GM19239 (cell line): ENCODE measurements at regions not wholly inside any gene's neighbourhood (a gene's known extent, or its start where the extent isn't known, plus 50 kb on each side); places are given as distances from the start of the nearest gene placed in this dataset.
"Not testable (repeated sequence)": the region's sequence is repeated elsewhere in the genome, so short reads cannot be mapped to it uniquely, and the experiment has no call there.

Experiments used
- DNase-seq: peaks from one replicate; pipeline ENCODE4 v3.0.0; 2011; ENCODE audit warnings: low spot score; ENCODE audit not compliant: insufficient read length
- FAIRE-seq: peaks from 2 replicates; lab custom pipeline; 2011; peaks lifted over from hg19 to GRCh38; lab: Jason Lieb, UNC

DNA sequence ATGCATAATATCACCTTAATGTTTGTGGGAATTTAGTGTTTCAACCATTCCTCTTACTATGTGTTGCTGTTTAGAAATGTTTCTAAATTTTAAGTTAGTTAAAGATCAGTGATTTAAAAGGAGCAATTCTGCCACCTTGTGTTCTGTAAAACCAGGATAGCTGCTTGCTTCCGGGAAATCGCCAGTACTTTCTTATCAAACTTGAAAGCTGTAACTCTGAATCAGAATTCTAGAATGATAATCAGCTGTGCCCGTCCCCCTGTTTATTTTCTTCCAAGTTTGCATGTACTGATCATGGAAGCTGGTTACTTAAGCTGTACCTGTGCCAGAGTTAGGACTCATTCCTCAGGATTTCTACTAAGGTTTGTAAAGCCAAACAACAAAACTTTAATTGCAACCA lies 656.4 kb downstream of the LTN1 start:
- DNase-seq: no peak
- FAIRE-seq: no peak

DNA sequence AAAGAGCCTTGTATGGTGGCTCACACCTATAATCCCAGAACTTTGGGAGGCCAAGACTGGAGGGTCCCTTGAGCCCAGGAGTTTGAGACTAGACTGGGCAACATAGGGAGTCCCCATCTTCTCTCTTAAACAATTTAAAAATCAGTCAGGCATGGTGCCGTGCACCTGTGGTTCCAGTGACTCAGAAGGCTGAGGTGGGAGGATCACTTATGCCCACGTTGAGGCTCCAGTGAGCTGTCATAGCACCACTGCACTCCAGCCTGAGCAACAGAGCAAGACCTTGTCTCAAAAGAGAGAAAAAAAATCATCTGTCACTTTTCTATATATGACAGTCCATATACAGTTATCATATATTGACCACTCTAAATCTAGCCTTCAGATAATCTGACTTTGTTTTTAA lies 658.3 kb downstream of the LTN1 start:
- DNase-seq: no peak
- FAIRE-seq: no peak

DNA sequence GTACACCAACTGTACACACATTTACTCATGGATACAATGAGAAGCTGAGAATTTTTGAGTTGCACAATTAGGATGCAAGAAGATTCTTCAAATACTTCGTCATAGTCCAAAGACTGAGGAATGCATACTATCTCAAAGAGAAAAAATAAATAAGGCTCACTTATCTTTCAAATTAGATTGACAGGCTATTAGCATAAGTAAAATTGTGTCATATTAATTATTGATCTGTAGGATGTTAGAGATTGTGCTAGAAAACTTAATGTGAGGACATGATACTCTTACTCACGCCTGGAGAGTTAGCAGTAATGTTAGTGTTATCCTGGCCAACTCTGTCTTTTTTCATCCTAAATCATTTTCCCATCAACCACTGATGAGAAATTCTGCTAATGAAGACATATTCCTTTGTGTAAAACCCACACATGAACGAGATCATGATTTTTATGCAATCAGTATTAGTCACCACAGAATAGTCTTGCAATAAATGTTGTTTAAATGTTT lies 659.0 kb downstream of the LTN1 start:
- FAIRE-seq (no peak), DNase-seq (no peak)

DNA sequence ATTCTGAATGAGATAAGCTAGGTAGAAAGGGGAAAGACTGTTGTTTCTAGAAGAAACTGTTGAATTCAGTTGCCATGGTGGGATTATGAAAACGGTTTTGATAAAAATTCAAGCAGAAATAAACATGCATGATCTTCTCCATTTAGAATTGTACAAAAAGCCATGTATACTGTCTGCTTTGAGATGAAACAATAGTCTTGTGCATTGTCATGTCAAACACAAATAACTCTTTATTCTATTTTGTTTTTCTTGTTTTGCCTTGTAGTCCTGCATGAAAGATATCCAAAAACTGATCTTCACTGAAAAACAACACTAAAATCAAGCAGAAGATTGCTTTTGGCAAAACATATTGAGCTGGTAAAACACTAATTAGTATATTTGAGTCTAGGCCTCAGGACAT lies 659.9 kb downstream of the LTN1 start:
- FAIRE-seq (no peak), DNase-seq (no peak)

DNA sequence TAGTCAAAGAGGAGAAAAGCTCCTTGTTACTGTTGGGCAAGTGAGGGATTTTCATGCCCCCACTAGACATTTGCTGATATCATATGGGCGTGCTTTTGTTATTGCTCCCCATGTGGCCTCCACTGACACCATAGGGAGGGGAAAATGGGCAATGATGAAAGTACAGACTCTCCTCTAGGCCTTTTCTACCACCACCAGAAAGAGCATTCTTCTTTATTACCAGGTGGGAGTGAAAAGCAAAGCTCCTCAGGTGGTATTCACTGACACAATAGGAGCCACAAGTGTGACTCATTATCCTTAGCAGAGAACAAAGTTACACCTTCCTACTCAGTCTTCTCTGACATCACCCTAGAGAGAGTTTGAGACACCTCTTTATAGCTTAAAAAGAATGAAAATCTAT lies 667.1 kb downstream of the LTN1 start:
- FAIRE-seq (no peak), DNase-seq (no peak)

DNA sequence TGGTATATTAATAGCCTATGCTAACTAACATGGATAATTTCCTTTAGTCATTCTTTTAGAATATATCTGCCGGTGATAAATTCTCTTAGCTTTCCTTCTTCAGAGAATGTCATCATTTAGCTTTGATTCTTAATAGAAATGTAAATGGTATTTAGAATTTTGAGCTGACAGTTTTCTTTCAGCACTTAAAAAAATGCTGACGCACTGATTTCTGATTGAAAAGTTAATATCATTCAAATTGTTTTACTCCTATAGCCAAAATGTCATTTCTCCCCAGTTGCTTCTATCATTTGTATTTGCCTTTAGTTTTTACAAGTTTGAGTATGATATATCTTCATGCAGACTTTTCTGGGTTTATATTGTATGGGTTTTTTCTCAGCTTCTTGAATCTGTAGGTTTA lies 668.0 kb downstream of the LTN1 start:
- FAIRE-seq: no peak
- no peak for DNase-seq

DNA sequence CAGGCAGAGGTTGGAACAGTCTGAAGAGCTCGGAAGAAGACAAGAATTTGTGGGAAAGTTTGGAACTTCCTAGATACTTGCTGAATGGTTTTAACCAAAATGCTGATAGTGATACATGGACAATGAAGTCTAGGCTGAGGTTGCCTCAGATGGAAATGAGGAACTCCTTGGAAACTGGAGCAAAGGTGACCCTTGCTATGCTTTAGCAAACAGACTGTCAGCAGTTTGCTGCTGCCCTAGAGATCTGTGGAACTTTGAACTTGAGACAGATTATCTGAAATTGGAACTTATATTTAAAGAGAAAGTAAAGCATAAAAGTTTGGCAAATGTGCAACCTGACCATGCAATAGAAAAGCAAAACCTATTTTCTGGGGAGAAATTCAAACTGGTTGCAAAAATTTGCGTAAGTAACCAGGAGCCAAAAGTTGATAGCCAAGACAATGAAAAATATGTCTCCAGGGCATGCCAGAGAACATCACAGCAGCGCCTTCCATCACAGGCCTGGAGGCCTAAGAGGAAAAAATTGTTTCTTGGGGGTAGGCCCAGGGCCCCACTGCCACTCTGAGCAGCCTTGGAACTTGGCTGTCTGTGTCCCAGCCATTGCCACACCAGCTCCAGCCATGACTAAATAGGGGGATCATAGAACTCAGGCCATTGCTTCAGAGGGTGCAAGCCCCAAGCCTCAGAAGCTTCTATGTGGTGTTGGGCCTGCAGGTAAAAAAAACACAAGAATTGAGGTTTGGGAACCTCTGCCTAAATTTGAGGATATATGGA lies 675.3 kb downstream of the LTN1 start:
- DNase-seq (no peak), FAIRE-seq (no peak)

DNA sequence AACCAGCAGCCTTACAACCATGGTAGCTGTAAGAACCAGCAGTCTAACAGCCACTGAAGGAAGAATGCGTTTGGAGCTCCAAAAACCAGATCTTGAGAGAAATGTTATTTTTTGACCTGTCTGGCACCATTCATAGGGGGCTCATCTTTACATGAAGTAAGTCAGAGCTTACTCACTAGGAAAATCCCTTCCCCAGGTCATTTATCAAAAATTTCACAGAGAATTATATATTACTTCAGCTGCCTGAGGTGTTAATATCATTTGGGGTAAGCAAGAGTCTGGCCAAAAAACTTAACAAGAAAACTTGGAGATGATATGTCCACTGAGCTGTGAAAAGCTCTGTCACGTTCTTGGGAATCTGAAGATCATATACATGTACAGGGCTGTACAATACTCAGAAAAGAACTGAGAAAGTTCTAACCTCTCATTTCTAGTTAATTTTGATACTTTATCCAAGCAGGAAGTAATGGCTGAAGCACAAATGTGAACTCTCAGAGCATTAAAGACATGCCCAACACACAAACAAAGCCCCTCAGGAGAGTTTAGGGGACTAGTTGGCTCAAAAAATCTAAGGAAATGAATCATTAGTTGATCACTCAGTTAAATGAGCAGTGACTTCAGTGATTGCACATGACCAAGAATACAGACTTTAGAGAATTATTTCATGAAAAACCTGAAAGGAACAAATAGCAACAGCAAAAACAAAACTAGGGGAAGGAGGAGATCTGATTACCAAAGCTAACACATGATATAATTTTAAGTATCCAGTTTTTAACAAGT lies 681.1 kb downstream of the LTN1 start:
- no peak for FAIRE-seq
- no peak for DNase-seq

DNA sequence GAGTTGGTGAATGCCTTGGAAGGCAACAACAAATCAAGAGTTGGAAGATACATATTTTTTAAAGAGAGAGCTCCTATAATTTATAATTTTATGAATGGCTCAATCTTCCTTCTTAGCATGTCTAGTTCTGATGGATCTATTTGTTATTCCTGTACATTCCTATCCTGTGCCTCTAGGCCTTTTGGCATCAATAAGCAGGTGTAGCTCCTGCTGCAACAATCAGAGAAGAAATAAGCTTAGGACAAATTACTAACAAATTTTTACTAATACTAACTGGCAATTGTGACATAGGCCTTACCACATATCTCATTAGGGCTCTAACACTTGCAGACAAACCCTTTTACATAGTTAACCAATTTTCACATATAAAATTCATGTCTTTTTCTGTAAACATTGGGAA lies 682.0 kb downstream of the LTN1 start:
- FAIRE-seq (no peak), DNase-seq (no peak)

DNA sequence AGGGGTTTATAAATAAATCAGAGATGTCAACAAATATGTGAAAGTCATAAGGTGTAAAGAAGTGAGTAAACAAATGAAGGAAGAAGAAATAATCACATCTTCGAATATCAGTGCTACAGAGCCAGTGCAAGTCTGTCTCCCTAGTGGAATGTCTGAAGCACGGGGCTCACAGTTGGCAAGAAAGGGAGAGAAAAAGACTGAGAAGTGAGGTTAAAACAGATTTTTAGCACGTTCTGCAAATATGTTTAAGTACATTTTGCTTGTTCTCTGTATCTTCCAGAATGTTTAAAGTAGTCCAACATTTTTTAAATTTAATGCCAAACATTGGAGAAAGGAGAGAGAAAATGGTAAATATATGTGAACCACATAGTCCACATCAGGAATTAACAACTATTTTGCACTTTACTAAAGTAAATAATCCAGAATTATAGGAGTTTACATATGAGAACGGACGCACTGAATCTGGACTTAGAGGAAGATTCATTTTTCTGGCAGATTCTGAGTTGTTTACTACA lies 682.4 kb downstream of the LTN1 start:
- FAIRE-seq (no peak), DNase-seq (no peak)

DNA sequence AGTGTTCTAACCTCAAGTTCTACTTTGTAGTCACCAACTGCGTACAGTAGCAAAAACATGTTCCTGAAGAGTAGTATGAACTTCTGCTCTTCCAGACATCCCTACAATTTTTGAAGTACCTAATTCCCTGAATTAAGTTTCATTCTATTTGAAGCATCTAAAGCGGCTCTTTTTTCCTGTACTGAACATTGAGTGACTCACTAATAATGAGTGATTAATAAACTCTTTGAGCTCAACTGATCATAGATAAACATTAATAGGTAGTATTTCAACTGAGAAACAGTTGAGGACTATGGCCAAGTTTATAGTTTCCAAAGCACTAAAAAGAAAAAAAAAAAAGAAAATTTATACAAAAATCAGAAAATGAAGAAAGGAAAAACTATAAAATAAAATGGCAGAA lies 683.1 kb downstream of the LTN1 start:
- FAIRE-seq: no peak
- no peak for DNase-seq

DNA sequence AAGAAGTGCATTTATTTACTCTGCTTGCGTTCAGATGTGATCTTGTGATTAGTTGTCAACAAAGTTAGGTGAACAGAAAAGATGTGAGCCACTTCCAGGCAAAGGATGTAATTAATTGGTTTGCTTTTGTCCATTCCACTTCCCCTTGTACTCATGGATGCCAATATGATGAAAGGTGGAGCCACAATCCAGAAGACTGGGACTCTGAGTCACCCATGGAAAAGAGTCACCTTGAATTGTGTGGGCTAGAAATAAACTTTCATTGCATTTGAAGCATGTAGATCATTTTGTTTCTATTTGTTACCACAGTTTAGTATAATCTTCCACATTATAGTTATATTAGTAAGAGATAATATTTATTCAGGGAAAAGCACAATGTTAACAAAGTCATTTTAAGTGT lies 684.2 kb downstream of the LTN1 start:
- no peak for DNase-seq
- FAIRE-seq: no peak

DNA sequence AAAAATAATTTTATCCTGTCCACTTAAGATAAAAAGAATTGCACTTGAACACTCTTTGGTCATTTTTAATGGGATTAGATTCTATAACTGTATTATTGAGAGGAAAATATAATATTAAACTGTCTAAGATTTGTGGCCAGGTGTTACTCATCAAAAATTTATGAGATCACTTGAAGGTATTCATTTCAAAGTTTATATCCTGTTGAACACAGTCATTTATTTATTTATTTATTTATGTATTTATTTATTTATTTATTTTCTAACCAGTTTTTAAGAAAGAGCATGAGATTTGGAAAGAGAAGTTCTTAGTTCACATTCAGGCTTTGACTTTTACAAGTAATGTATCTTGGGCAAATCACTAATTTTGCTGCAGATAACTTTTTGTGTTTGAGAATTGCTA lies 692.7 kb downstream of the LTN1 start:
- no peak for FAIRE-seq
- no peak for DNase-seq

DNA sequence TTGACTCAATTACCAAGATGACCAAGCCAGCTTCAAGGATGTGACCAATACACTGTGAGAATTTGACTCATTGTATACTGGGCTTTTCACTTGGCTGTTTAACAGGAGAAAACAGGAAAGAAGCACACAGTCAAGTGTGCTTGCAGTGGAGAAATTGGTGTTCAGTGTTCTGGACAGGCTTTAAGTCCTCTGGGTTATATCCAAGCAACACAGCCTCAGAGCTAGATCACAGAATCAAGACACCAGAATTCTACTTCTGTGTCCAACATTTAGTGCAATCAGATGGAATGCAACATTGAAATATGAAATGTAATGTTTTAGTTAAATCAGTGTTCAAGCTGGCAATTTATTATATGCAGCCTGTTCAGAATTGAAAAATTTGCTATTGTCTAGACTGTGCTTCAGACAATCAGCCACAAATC lies 694.4 kb downstream of the LTN1 start:
- FAIRE-seq (no peak), DNase-seq (no peak)

DNA sequence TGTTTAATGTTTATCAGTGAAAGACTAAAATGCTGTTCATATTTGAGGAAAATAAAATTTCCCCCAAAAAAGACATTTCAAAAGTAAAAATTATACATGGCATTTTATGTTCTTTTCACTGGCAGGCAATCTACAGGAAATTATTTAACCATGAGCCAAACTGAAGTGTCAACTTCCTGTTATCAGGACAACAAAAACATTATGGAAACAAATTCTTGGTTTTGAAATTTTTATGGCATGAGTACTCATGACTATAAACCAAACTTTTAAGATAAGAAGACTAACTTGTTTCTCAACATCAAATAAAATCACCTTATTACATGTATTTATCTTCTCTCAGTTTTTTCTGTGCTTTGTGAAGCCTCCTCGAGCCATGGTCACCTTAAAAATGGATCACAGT lies 698.6 kb downstream of the LTN1 start:
- no peak for DNase-seq
- no peak for FAIRE-seq

DNA sequence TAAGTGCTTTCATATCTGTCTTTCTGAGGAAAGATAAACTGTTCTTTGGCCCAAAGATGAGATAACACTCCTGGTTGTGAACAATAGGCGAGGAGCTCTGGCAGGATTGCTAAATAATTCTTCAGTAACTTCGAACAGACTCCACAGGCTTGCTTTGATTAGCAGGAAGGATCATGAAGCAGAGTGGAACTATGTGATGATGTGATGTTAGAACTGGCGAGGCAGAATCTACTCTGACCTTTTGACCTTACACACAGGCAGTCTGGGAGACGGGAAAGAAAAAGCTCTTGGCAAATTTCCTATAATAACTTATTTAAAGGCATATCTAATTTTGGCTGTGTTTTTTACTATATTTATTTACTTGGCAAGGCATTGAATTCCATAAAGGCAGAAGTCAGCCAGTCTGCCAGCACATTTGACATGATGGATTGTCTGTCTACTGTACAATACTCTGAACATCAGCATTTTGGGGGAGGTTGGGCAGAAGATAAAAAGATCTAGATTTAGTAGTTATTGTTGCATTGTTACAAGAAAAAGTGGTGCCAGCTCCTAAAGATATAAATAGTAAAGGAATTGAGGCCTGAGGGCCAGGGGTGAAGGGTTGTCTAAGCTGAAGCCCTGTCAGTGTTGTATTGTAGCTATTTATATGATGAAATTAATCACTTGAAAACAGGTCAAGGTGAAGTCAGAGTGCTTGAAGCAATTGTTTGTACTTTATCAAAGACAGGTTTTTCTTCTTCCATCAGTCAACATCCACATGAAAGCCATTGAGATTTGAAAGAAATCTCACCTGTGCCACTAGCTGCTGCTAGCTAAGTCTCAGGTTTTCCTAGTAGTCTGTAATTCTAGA lies 708.8 kb downstream of the LTN1 start:
- FAIRE-seq: no peak

DNA sequence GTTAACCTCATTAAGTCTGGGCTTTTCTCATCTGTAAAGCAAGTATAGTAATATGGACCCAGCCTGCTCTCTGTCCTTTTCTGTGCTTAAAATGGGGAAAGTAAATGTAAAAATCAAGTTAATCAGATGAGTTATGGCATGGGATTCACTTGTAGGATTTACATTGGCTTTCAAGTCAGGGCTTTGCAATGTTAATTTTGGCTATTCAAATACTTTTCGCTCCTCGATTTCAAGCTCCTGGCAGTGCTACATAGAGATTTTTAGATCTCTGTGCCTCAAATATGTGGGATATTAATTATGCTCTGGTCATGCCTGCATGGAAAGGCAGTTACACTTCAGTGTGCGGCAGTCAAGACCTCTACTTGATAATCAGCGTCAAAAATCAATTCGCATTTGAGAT lies 709.8 kb downstream of the LTN1 start:
- FAIRE-seq: no peak
- no peak for DNase-seq

More for the DNA sequence above, 708.8 kb downstream of the LTN1 start:
- DNase-seq: no peak

DNA sequence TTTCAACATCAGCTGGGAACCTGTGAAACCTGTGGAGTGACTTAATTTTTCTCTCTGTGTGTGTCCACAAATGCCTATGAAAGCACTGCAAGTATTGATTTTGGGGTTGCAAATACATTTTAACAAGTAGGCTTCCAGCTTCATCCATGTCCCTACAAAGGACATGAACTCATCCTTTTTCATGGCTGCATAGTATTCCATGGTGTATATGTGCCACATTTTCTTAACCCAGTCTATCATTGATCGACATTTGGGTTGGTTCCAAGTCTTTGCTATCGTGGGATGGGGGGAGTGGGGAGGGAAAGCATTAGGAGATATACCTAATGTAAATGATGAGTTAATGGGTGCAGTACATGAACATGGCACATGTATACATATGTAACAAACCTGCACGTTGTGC lies 711.3 kb downstream of the LTN1 start:
- not testable (repeated sequence) for DNase-seq, FAIRE-seq

DNA sequence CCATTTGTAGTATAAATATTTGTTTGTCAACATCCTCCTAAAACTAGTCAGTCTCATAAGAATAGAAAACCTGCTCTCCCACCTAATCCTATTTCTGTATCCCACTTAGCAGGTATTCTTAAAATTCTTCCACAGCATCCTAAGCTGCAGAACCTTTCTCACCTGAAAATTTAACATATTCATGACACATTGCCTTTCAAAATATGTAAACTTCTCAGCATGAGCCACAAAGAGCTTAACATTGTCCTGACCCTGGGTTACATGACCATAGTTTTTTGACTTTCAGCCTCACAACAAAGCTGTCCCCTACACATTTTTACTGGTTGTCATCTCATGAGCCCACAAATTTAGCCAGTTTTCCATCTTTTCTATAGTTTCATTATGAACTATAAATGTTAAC lies 712.1 kb downstream of the LTN1 start:
- DNase-seq: no peak
- no peak for FAIRE-seq

DNA sequence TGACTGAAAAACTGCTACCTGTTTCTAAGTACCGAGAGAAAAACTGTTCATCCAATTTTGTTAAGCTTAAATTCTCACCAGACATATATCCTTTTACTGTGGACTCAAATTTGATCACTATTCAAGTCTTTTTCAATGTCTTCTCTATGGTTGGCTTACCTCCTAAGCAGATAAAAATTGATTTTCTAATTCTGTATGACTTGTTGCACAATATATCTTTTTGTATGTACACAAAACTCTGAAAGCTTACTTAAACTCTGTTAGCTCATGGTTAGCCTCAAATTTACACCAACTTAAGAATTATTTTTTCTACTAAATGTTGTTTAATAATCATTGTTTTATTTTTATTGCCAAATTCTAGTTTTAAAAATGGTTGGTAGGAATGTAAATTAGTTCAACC lies 715.4 kb downstream of the LTN1 start:
- DNase-seq: no peak
- FAIRE-seq: no peak
